HG02798 (cell line): ENCODE measurements at regions not wholly inside any gene's neighbourhood (a gene's known extent, or its start where the extent isn't known, plus 50 kb on each side); places are given as distances from the start of the nearest gene placed in this dataset.
"Not testable (repeated sequence)": the region's sequence is repeated elsewhere in the genome, so short reads cannot be mapped to it uniquely, and the experiment has no call there.

Source experiments
- ATAC-seq: cut with Tn5 transposase; IDR thresholded peaks from one replicate; pipeline ENCODE4 v1.9.1; 2021; ENCODE audit warnings: mild to moderate bottlenecking; ENCODE audit not compliant: unreplicated experiment, poor library complexity

DNA sequence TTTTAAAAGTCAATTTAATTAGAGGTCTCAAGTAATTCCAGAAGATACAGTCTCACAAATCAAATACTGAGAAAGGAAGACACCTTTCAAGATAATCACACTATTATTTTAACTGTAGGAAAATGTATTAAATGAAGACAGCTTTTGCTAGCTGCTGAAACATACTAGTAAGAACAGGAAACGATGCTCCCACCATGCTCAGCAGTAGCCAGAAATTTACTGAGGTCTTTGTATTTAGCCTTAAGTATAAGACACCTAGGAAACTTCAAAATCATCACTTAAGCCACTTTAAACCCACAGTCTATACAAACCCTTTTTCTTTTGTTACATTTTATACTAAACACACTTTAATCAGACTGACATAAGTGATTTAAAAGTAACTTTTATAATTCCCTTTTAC lies 72.7 kb upstream of the NPIPB12 start:
- ATAC-seq = not testable (repeated sequence)

GRCh38 chr16:29581764-29582163 lies 75.6 kb upstream of the NPIPB12 start:
- not testable (repeated sequence) for ATAC-seq

DNA sequence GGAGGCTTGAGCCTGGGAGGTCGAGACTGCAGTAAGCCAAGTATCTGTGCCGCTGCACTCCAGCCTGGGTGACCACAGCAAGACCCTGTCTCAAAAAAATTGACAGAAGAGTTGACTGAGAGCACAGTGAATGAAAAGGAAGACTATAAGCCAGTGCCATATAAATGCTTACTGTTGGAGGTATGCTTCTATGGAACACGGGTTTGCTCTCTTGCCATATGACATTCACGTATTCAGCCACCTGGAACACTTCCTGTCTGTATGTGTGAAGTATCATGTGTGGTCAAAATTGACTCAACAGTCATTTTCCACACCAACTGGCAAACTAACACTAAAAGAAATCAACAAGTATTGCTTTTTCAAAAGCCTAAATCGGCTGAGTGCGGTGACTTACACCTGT lies 71.1 kb upstream of the SPN start:
- ATAC-seq = not testable (repeated sequence)

DNA sequence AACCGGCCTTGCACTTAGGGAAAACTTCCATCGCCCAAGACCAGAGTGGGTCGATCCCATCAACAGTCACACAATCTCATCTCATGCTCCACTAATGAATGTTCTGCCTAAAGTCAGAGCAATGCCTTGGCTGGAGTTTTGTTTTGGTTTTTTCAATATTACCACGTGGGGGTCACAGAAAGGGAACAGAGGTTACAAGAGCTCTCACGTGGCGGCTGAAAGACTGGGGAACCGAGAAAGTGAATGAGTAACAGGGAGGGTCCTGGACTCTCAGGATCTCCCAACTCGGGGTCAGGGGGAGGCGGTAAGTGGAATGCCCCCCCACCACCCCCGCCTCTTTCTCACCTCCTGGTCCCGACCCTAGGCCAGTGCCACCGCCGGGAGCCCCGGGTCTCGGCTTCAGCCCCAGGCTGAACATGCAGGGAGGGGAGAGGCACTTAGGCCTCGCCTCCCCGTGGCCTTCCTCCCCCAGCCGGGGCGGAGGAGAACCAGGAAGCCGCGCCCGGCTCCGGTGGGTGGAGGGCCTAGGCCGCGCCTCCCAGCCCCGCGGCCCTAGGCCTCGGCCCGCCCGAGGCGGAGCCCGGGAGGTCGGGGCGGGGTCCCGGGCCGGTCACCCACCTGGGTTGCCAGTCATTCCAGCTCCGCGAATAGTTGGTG lies 68.7 kb upstream of the SPN start:
- ATAC-seq = peak; percentile 53

DNA sequence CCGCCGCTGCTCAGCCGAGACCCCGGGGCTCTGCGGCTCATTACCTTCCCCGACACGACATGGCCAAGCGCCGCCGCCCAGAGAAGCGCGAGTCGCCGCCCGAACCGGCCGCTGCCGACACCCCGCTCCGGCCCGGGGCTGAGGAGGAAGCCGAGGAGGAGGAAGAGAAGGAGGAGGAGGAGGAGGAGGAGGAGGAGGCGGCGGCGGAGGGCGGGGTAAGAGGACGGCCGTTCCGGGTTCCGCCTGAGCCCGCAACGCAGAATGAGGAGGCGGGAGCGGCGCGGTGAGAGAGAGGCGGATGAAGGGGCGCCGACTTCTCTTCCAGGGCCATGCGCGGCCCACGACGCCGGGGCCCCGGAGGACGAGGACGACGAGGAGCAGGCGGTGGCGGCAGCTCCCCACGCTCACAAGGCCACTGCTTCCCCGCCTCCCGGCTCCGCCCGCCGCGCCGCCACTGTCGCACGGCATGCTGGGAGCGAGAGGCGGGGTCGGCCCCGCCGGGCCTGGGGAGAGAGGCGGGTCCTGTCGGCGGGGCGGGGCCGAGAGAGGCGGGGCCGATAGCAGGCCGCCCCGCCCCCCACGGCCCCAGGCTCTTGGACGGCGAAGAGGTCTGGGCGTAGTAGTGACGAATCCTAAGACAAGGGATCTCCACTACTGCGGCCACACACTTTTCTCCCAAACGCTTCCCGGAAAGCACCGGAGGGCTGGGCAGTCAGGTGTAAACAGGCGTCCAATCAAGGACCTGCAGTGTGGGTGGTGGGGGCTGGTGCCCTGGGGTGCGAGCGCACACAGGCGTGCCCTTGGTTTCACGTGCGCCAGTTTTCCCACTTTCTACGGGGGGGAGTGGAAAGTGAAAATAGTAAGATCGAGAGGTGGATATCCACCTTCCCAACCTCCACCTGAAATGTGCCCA lies 67.9 kb upstream of the SPN start:
- peak; percentile 86 for ATAC-seq

DNA sequence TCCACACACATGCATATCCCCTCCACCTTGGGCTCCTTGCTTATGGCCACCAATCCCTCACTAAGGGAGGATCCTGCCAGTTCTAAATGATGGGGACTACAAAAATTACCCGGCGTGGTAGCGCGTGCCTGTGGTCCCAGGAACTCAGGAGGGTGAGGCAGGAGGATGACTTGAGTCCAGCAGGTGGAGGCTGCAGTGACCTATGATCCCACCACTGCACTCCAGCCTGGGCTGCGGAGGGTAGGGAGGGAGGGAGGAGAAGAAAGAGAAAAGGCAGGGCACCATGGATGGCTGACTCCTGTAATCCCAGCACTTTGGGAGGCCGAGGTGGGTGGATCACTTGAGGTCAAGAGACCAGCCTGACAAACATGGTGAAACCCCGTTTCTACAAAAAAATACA lies 66.0 kb upstream of the SPN start:
- ATAC-seq = not testable (repeated sequence)

GRCh38 chr16:29600111-29601000 lies 62.7 kb upstream of the SPN start:
- peak; percentile 36 for ATAC-seq

DNA sequence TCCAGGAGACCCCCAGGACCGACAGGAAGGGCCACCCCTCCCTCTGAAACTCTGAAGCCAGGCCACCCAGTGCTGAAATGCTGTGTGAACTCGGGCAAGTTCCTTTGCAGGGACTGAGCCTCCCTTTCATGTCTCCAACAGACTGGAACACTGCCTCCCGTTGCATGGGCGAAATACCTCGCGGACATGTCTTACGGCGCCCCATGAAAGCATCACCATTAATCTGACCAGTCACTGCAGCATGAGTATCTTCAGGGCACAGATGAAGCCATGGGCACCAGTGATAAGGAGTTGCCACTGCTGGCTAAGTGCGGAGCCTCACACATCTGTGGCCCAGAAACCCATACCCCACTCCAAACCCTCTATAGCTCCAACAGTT lies 60.8 kb upstream of the SPN start:
- ATAC-seq = not testable (repeated sequence)

- not testable (repeated sequence) for ATAC-seq
Observed at GRCh38 chr16:29602683-29603088, 60.4 kb upstream of the SPN start.

- not testable (repeated sequence) for ATAC-seq
Observed at GRCh38 chr16:29604631-29605549, 58.2 kb upstream of the SPN start.

DNA sequence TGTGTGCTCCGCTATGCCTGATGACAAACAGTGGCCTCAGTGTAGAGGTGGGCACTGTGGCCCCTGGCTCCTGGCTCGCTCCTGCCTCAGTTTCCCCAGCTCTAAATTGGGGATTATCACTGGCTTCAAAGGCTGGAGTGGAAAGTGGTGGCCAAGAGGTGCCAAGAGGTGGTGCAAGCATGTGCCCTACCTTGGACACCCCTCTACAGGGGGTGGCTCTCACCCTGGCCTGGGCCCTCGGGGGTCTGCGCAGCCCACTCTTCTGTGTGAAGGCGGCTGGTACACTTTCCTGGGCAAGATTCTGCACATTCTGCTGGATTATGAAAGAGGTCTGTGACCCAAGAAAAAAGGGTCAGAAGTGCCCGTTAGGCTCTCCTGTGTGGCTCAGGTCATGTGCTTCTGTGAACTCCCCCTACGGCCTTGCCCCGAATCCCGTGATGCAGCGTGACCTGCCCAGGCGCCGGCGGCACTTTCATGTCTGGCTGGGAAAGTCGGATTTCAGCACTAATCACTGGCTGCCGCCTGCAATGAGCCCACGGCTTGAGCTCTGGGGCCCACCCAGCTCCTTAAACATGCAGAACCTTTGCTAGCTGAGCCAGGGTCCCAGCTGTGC lies 57.3 kb upstream of the SPN start:
- ATAC-seq = not testable (repeated sequence)

DNA sequence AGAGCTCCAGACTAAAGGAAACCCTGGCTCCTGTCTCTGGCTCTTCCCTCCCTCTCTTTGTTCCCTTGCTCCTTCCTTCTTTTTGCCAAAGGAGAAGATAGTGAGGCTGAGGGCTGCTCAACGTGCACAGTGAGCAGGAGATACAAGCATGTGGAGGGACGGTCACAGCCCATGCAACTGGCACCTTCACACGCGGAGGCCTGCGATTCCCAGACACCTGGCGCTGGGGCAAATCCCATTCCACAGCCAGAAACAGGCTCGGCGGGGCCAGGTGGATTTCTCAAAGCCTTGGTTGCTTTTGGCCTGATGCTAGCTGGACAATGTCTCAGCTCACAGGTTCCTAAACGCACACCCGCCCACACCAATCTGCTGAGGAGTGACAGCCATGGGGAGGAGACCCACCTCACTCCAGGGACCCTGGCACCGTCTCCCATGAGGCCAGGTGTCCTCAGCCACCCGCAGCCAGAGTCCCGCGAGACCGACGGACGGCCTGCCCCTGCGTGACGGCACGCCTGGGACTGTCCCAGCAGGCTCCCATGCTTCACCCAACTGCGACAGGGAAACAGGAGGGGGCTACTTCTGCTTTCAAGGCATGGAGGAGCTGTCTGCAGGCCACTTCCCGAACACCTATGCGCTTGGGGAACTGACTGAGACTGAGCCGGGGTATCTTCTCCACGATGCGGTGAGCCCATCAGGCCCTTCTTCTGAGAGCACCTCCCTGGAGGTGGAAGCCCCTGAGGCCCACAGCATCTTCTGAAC lies 56.2 kb upstream of the SPN start:
- peak; percentile 29 for ATAC-seq

DNA sequence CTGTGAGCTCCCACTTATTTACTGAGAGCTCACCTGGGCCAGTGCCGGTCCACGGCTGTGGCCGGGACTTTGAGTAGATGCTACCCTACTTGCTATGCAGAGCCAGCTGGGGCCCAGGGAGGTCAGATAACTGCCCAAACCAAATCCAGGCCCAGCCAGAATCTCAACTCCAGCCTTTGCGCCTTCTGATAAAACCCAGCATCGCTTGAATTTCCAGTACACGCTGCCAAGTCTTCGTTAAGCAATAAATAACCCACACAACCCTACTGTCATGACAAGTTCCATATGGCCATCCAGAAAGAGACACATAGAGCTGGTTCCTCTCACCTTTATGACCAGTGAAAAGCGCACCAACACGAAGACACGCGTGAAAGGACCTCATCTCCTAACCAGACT lies 55.6 kb upstream of the SPN start:
- ATAC-seq = not testable (repeated sequence)

DNA sequence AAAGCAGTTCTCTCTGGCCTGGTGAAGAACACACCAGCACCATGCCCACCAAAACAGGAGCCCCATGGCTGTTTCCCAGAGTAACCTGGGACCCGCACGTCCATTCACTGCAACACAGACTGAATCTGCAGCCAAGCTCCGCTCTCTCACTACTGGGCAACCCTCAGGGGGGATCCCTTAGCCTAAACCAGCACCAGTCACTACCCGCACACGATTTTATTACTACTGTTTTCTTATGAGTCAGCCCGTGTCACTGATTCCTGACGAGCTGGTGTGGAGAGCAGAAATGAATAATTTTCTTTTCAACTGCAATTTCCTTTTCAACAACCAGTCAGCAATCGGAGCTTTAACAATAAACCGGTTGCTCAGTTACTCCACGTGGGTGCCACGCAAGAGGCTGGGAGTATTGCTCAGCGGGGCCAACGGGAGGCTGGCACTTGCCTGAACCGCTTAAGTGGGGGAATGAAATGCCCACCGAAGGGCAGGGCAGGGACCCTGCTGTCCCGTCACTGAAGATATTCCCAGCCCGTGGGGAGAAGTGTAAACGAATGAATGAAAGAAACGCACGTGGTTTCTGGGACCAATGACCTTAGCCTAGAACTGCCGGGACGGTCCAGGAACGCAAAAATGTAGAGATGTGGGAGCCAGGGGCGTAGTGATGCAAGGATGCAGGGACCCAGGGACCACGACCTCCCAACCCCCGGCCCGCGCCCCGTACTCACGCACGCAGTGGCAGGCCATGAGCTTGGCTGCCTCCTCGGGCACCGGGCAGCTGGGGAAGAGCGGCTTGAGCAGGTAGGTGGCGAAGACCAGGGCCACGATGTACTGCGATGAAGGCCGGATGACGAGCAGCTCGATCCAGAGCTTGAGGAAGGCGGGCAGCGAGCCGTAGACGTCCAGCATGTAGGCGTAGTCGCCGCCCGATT lies 50.4 kb upstream of the SPN start:
- peak; percentile 25 for ATAC-seq
